GM19099 (cell line): ENCODE measurements at regions not wholly inside any gene's neighbourhood (a gene's known extent, or its start where the extent isn't known, plus 50 kb on each side); places are given as distances from the start of the nearest gene placed in this dataset.

Source experiments
- POLR2A ChIP-seq: IDR thresholded peaks from 3 replicates; pipeline ENCODE4 v1.6.1; 2011; ENCODE audit warnings: low read depth; ENCODE audit not compliant: insufficient read length; ENCODE audit errors: extremely low read depth

- TF ChIP-seq POLR2A = no peak
Measured at GRCh38 chr12:126343321-126343720, 1278.1 kb downstream of the AACS start.

GRCh38 chr12:126346087-126346486 is 1280.9 kb downstream of the AACS start:
- TF ChIP-seq POLR2A = no peak

GRCh38 chr12:126347421-126347820 is 1282.2 kb downstream of the AACS start:
- no peak for TF ChIP-seq POLR2A

- no peak for TF ChIP-seq POLR2A
Measured at GRCh38 chr12:126349383-126349782, 1284.1 kb downstream of the AACS start.

GRCh38 chr12:126353604-126354003 is 1288.4 kb downstream of the AACS start:
- TF ChIP-seq POLR2A = no peak

- TF ChIP-seq POLR2A = no peak
Measured at GRCh38 chr12:126354633-126355032, 1289.4 kb downstream of the AACS start.

GRCh38 chr12:126355346-126355745 is 1290.1 kb downstream of the AACS start:
- TF ChIP-seq POLR2A = no peak

- TF ChIP-seq POLR2A = no peak
Measured at GRCh38 chr12:126358806-126359205, 1293.6 kb downstream of the AACS start.

GRCh38 chr12:126359216-126359615 is 1294.0 kb downstream of the AACS start:
- TF ChIP-seq POLR2A = no peak

GRCh38 chr12:126361804-126362203 is 1296.6 kb downstream of the AACS start:
- no peak for TF ChIP-seq POLR2A

GRCh38 chr12:126362493-126362892 is 1297.3 kb downstream of the AACS start:
- TF ChIP-seq POLR2A = no peak

- no peak for TF ChIP-seq POLR2A
Measured at GRCh38 chr12:126362964-126363363, 1297.7 kb downstream of the AACS start.

- no peak for TF ChIP-seq POLR2A
Measured at GRCh38 chr12:126369487-126370463, 1304.5 kb downstream of the AACS start.

- no peak for TF ChIP-seq POLR2A
Measured at GRCh38 chr12:126383506-126383905, 1318.3 kb downstream of the AACS start.

- no peak for TF ChIP-seq POLR2A
Measured at GRCh38 chr12:126384026-126384564, 1318.9 kb downstream of the AACS start.

- no peak for TF ChIP-seq POLR2A
Measured at GRCh38 chr12:126385785-126386184, 1320.5 kb downstream of the AACS start.
